Osteoblast (primary cell): ENCODE measurements at regions not wholly inside any gene's neighbourhood (a gene's known extent, or its start where the extent isn't known, plus 50 kb on each side); places are given as distances from the start of the nearest gene placed in this dataset.

Experiments used
- DNase-seq: peaks from one replicate; pipeline ENCODE4 v3.0.0; 2011; ENCODE audit warnings: low spot score, mixed read lengths; ENCODE audit not compliant: insufficient read length; ENCODE audit errors: missing footprints
- H2AFZ ChIP-seq: 2 replicates; pipeline ENCODE4 v1.6.0; 2011; ENCODE audit warnings: mild to moderate bottlenecking, low read length
- H3K27ac ChIP-seq: 2 replicates; pipeline ENCODE4 v1.5.1; 2011; ENCODE audit warnings: mild to moderate bottlenecking, low read depth, low read length, moderate library complexity
- H3K27me3 ChIP-seq: 2 replicates; pipeline ENCODE4 v1.6.0; 2012; ENCODE audit warnings: mild to moderate bottlenecking, control low read depth, inconsistent platforms, low read length, moderate library complexity; ENCODE audit not compliant: insufficient read depth
- H3K36me3 ChIP-seq: 2 replicates; pipeline ENCODE4 v1.5.1; 2011; ENCODE audit warnings: mild to moderate bottlenecking, low read length, control low read depth, moderate library complexity; ENCODE audit not compliant: insufficient read depth
- H3K4me1 ChIP-seq: 2 replicates; pipeline ENCODE4 v1.5.1; 2011; ENCODE audit warnings: mild to moderate bottlenecking, low read length, control low read depth, moderate library complexity; ENCODE audit not compliant: insufficient read depth
- H3K4me2 ChIP-seq: 2 replicates; pipeline ENCODE4 v1.6.0; 2011; ENCODE audit warnings: mild to moderate bottlenecking, low read length; ENCODE audit not compliant: insufficient read depth
- H3K4me3 ChIP-seq: fragments of 200-600 bp; sonication (generic); 3 replicates; pipeline ENCODE4 v1.5.1; 2012; ENCODE audit warnings: mild to moderate bottlenecking, low read length, inconsistent platforms; ENCODE audit not compliant: insufficient read depth
- H3K79me2 ChIP-seq: 2 replicates; pipeline ENCODE4 v1.6.0; 2012; ENCODE audit warnings: mild to moderate bottlenecking, low read length, control low read depth, inconsistent platforms; ENCODE audit not compliant: insufficient read depth
- H3K9me3 ChIP-seq: 2 replicates; pipeline ENCODE4 v1.5.1; 2011; ENCODE audit warnings: low read depth, low read length, control low read depth
- H4K20me1 ChIP-seq: 2 replicates; pipeline ENCODE4 v1.6.0; 2012; ENCODE audit warnings: mild to moderate bottlenecking, low read length, control low read depth; ENCODE audit not compliant: insufficient read depth
- CTCF ChIP-seq: IDR thresholded peaks from 2 replicates; pipeline ENCODE4 v1.5.1; 2011; ENCODE audit warnings: mild to moderate bottlenecking, low read depth, low read length, moderate library complexity; ENCODE audit errors: extremely low read depth

- Histone ChIP-seq H3K4me2 (no peak overlapping the region), H3K9me3 (no peaks in the 10 kb centered on the region), H3K27me3 (no peaks in the 10 kb centered on the region), H2AFZ (no peak overlapping the region), H3K4me1 (peaks cover 4% of the 10 kb centered on the region), H3K27ac (no peak overlapping the region), H3K36me3 (no peaks in the 10 kb centered on the region), H3K4me3 (no peak overlapping the region), H4K20me1 (no peaks in the 10 kb centered on the region), H3K79me2 (no peaks in the 10 kb centered on the region)
- TF ChIP-seq CTCF, result no peak
- DNase-seq, result no peak
These were observed 649.9 kb downstream of the KCNJ2 start for GRCh38 chr17:70819183-70819582.

GRCh38 chr17:70820276-70820675 lies 650.9 kb downstream of the KCNJ2 start:
- no peak overlapping the region for H3K4me3 ChIP-seq
- no peak overlapping the region for H3K4me2 ChIP-seq
- DNase-seq, result no peak
- no peak overlapping the region for H2AFZ ChIP-seq
- H4K20me1 ChIP-seq, result no peaks in the 10 kb centered on the region
- H3K27ac ChIP-seq, result no peak overlapping the region
- H3K79me2 ChIP-seq, result no peaks in the 10 kb centered on the region
- peaks cover 4% of the 10 kb centered on the region for H3K4me1 ChIP-seq
- no peaks in the 10 kb centered on the region for H3K9me3 ChIP-seq
- H3K27me3 ChIP-seq, result no peaks in the 10 kb centered on the region
- no peak for TF ChIP-seq CTCF
- no peaks in the 10 kb centered on the region for H3K36me3 ChIP-seq

- TF ChIP-seq CTCF, result no peak
- no peak overlapping the region for H3K27ac ChIP-seq
- H3K27me3 ChIP-seq, result no peaks in the 10 kb centered on the region
- no peaks in the 10 kb centered on the region for H4K20me1 ChIP-seq
- no peak overlapping the region for H3K4me3 ChIP-seq
- no peaks in the 10 kb centered on the region for H3K4me1 ChIP-seq
- no peaks in the 10 kb centered on the region for H3K9me3 ChIP-seq
- no peaks in the 10 kb centered on the region for H3K79me2 ChIP-seq
- no peaks in the 10 kb centered on the region for H3K36me3 ChIP-seq
- H2AFZ ChIP-seq, result peak overlapping the region; percentile 72
- DNase-seq, result no peak
- no peak overlapping the region for H3K4me2 ChIP-seq
These were observed 656.2 kb downstream of the KCNJ2 start for GRCh38 chr17:70825321-70826125.

- Histone ChIP-seq H4K20me1 (no peaks in the 10 kb centered on the region), H2AFZ (no peak overlapping the region), H3K4me3 (no peak overlapping the region), H3K4me1 (no peaks in the 10 kb centered on the region), H3K36me3 (no peaks in the 10 kb centered on the region), H3K9me3 (no peaks in the 10 kb centered on the region), H3K27me3 (no peaks in the 10 kb centered on the region), H3K27ac (no peak overlapping the region), H3K4me2 (no peak overlapping the region), H3K79me2 (no peaks in the 10 kb centered on the region)
- TF ChIP-seq CTCF, result no peak
- DNase-seq, result no peak
These were observed 660.5 kb downstream of the KCNJ2 start for GRCh38 chr17:70829876-70830275.
